BE2C (cell line): ENCODE measurements at regions not wholly inside any gene's neighbourhood (a gene's known extent, or its start where the extent isn't known, plus 50 kb on each side); places are given as distances from the start of the nearest gene placed in this dataset.
A peak's percentile ranks its signal among the peaks of the same experiment; 100 is the strongest.
"Not testable (repeated sequence)": the region's sequence is repeated elsewhere in the genome, so short reads cannot be mapped to it uniquely, and the experiment has no call there.

Source experiments
- DNase-seq: peaks from one replicate; pipeline ENCODE4 v3.0.0-alpha.2; 2020
- H3K27me3 ChIP-seq: fragments of 250-450 bp; sonication (Bioruptor Pico); 2 replicates; pipeline ENCODE4 v1.5.1; 2020; ENCODE audit warnings: mild to moderate bottlenecking
- H3K36me3 ChIP-seq: fragments of 250-450 bp; sonication (Bioruptor Pico); 2 replicates; pipeline ENCODE4 v1.5.1; 2020; ENCODE audit warnings: mild to moderate bottlenecking
- H3K4me1 ChIP-seq: fragments of 250-450 bp; sonication (Bioruptor Pico); 2 replicates; pipeline ENCODE4 v1.5.1; 2020
- H3K4me3 ChIP-seq: 2 replicates; pipeline ENCODE4 v1.5.1; 2011; ENCODE audit warnings: low read depth, low read length
- H3K9me3 ChIP-seq: fragments of 250-450 bp; sonication (Bioruptor Pico); 2 replicates; pipeline ENCODE4 v1.5.1; 2020
- CTCF ChIP-seq: IDR thresholded peaks from 2 replicates; pipeline ENCODE4 v1.5.1; 2012; ENCODE audit warnings: mild to moderate bottlenecking, low read depth, low read length

GRCh38 chr17:70750983-70751382 lies 581.7 kb downstream of the KCNJ2 start:
- no peak for TF ChIP-seq CTCF
- no peaks in the 10 kb centered on the region for H3K9me3 ChIP-seq
- no peaks in the 10 kb centered on the region for H3K36me3 ChIP-seq
- H3K4me1 ChIP-seq = no peaks in the 10 kb centered on the region; the same call in 1 of the 2 replicates
- DNase-seq = no peak
- H3K4me3 ChIP-seq = no peak overlapping the region
- H3K27me3 ChIP-seq = peaks cover 5% of the 10 kb centered on the region

GRCh38 chr17:70752461-70752860 lies 583.1 kb downstream of the KCNJ2 start:
- not testable (repeated sequence) for H3K4me1 ChIP-seq, H3K36me3 ChIP-seq, H3K4me3 ChIP-seq, H3K9me3 ChIP-seq, H3K27me3 ChIP-seq, DNase-seq

- no peaks in the 10 kb centered on the region; the same call in 1 of the 2 replicates for H3K4me1 ChIP-seq
- peaks cover 5% of the 10 kb centered on the region for H3K27me3 ChIP-seq
Observed at GRCh38 chr17:70752966-70753467, 583.7 kb downstream of the KCNJ2 start.

GRCh38 chr17:70763018-70763417 lies 593.7 kb downstream of the KCNJ2 start:
- Histone ChIP-seq H3K4me3 (no peak overlapping the region), H3K9me3 (no peaks in the 10 kb centered on the region), H3K27me3 (no peaks in the 10 kb centered on the region), H3K36me3 (no peaks in the 10 kb centered on the region), H3K4me1 (no peaks in the 10 kb centered on the region)
- no peak for TF ChIP-seq CTCF
- no peak for DNase-seq

More at GRCh38 chr17:70752966-70753467, 583.7 kb downstream of the KCNJ2 start:
- H3K36me3 ChIP-seq = no peaks in the 10 kb centered on the region
- no peak overlapping the region for H3K4me3 ChIP-seq
- H3K9me3 ChIP-seq = no peaks in the 10 kb centered on the region
- no peak for TF ChIP-seq CTCF
- no peak for DNase-seq

GRCh38 chr17:70767102-70767701 lies 597.9 kb downstream of the KCNJ2 start:
- TF ChIP-seq CTCF = peak; percentile 86
- no peak overlapping the region for H3K4me3 ChIP-seq
- H3K4me1 ChIP-seq = no peaks in the 10 kb centered on the region
- H3K27me3 ChIP-seq = no peaks in the 10 kb centered on the region
- no peaks in the 10 kb centered on the region for H3K9me3 ChIP-seq
- DNase-seq = peak; percentile 19
- no peaks in the 10 kb centered on the region for H3K36me3 ChIP-seq

GRCh38 chr17:70769956-70770355 lies 600.6 kb downstream of the KCNJ2 start:
- no peak for TF ChIP-seq CTCF
- peaks cover 8% of the 10 kb centered on the region; the same call in 1 of the 2 replicates for H3K4me1 ChIP-seq
- no peak for DNase-seq
- H3K36me3 ChIP-seq = no peaks in the 10 kb centered on the region
- no peak overlapping the region for H3K4me3 ChIP-seq
- no peaks in the 10 kb centered on the region for H3K9me3 ChIP-seq
- no peaks in the 10 kb centered on the region for H3K27me3 ChIP-seq
